GM19463 (cell line): ENCODE measurements at regions not wholly inside any gene's neighbourhood (a gene's known extent, or its start where the extent isn't known, plus 50 kb on each side); places are given as distances from the start of the nearest gene placed in this dataset.
"Not testable (repeated sequence)": the region's sequence is repeated elsewhere in the genome, so short reads cannot be mapped to it uniquely, and the experiment has no call there.

Experiments used
- ATAC-seq: cut with Tn5 transposase; IDR thresholded peaks from one replicate; pipeline ENCODE4 v1.9.1; 2021; ENCODE audit warnings: mild to moderate bottlenecking, moderate library complexity; ENCODE audit not compliant: unreplicated experiment

- no peak for ATAC-seq
Measured at GRCh38 chr4:133598779-133599178, 449.7 kb downstream of the PCDH10 start.

GRCh38 chr4:133597251-133597650 lies 448.2 kb downstream of the PCDH10 start:
- no peak for ATAC-seq

- no peak for ATAC-seq
Measured at GRCh38 chr4:133596459-133596858, 447.4 kb downstream of the PCDH10 start.

- ATAC-seq = no peak
Measured at GRCh38 chr4:133594390-133595207, 445.5 kb downstream of the PCDH10 start.

GRCh38 chr4:133593764-133594163 lies 444.7 kb downstream of the PCDH10 start:
- ATAC-seq = no peak

GRCh38 chr4:133592591-133592990 lies 443.5 kb downstream of the PCDH10 start:
- no peak for ATAC-seq

- ATAC-seq = no peak
Measured at GRCh38 chr4:133592106-133592505, 443.0 kb downstream of the PCDH10 start.

- ATAC-seq = no peak
Measured at GRCh38 chr4:133588306-133588705, 439.2 kb downstream of the PCDH10 start.

GRCh38 chr4:133585323-133585722 lies 436.2 kb downstream of the PCDH10 start:
- no peak for ATAC-seq

GRCh38 chr4:133584714-133585113 lies 435.6 kb downstream of the PCDH10 start:
- no peak for ATAC-seq

GRCh38 chr4:133581996-133582619 lies 433.0 kb downstream of the PCDH10 start:
- no peak for ATAC-seq

- no peak for ATAC-seq
Measured at GRCh38 chr4:133574248-133574647, 425.2 kb downstream of the PCDH10 start.

GRCh38 chr4:133565379-133565778 lies 416.3 kb downstream of the PCDH10 start:
- ATAC-seq = no peak

- ATAC-seq = no peak
Measured at GRCh38 chr4:133559987-133560386, 410.9 kb downstream of the PCDH10 start.

- no peak for ATAC-seq
Measured at GRCh38 chr4:133555671-133556070, 406.6 kb downstream of the PCDH10 start.

GRCh38 chr4:133550436-133550835 lies 401.3 kb downstream of the PCDH10 start:
- ATAC-seq = no peak

GRCh38 chr4:133544097-133544496 lies 395.0 kb downstream of the PCDH10 start:
- ATAC-seq = no peak

GRCh38 chr4:133537780-133538281 lies 388.7 kb downstream of the PCDH10 start:
- ATAC-seq = no peak

GRCh38 chr4:133534224-133534623 lies 385.1 kb downstream of the PCDH10 start:
- not testable (repeated sequence) for ATAC-seq

GRCh38 chr4:133524369-133524768 lies 375.3 kb downstream of the PCDH10 start:
- ATAC-seq = no peak

GRCh38 chr4:133513901-133514300 lies 364.8 kb downstream of the PCDH10 start:
- ATAC-seq = no peak

GRCh38 chr4:133498149-133498548 lies 349.1 kb downstream of the PCDH10 start:
- ATAC-seq = no peak
